ENCODE measurements at regions not wholly inside any gene's neighbourhood (a gene's known extent, or its start where the extent isn't known, plus 50 kb on each side); places are given as distances from the start of the nearest gene placed in this dataset.

DNA sequence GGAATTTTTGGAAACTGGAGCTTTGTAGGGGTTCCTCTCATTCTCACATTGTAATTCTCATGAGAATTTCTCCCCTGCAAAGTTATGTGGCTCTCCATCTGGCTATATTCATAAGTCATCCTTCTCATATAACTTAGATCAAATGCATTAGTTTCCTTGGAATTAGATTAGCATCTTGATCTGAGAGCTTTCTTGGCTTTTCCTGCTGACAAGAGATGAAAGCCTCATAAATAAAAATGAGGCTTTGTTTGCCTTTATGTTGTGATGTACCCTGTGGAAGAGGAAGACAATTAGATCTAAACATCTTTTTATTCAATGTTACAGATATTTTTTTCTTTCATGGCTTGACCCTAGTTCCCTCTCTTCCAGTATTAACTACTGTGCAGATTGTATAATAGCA is 165.4 kb upstream of the ZPLD1 start:
- Histone ChIP-seq H3K79me2 (ENCODE audit: insufficient read depth, low read length) (no peaks in the 10 kb centered on the region), H3K36me3 (replicated peaks in 1 of 2; ENCODE audit: control insufficient read depth in 1 of 2, insufficient read depth in 2 of 2, low read length in 2 of 2) (no peaks in the 10 kb centered on the region), H3K27ac (ENCODE audit: low read depth in 1 of 2, low read length in 2 of 2) (no peak overlapping the region), H3K27me3 (ENCODE audit: control insufficient read depth in 2 of 2, insufficient read depth in 2 of 2, low read length in 2 of 2) (no peaks in the 10 kb centered on the region), H3K4me2 (replicated peaks; ENCODE audit: extremely low read depth, low read length, poor library complexity, severe bottlenecking) (no peak overlapping the region), H3K4me1 (ENCODE audit: control insufficient read depth in 1 of 2, insufficient read depth in 2 of 2, low read length in 2 of 2) (no peaks in the 10 kb centered on the region), H3K4me3 (replicated peaks in 1 of 3; ENCODE audit: low read depth in 2 of 3, low read length in 3 of 3) (no peak overlapping the region), H3K9ac (ENCODE audit: insufficient read depth, low read length, poor library complexity, severe bottlenecking) (no peak overlapping the region), H2AFZ (ENCODE audit: insufficient read depth, low read depth, low read length, poor library complexity, severe bottlenecking) (no peak overlapping the region), H4K20me1 (ENCODE audit: insufficient read depth, low read length) (no peaks in the 10 kb centered on the region), H3K9me3 (replicated peaks in 1 of 2; ENCODE audit: control insufficient read depth in 1 of 2, insufficient read depth in 1 of 2, low read length in 2 of 2) (no peaks in the 10 kb centered on the region)
- DNase-seq: no peak
- no peak overlapping the region for H3K4me3 Mint-ChIP-seq
- H3K27me3 Mint-ChIP-seq (ENCODE audit: low read depth in 3 of 3): peaks cover 0 to 2% (median 1%) of the 10 kb centered on the region in 3 donors
- H3K4me1 Mint-ChIP-seq: no peaks in the 10 kb centered on the region
- no peaks in the 10 kb centered on the region for H3K36me3 Mint-ChIP-seq
- TF ChIP-seq, protein P1, sequence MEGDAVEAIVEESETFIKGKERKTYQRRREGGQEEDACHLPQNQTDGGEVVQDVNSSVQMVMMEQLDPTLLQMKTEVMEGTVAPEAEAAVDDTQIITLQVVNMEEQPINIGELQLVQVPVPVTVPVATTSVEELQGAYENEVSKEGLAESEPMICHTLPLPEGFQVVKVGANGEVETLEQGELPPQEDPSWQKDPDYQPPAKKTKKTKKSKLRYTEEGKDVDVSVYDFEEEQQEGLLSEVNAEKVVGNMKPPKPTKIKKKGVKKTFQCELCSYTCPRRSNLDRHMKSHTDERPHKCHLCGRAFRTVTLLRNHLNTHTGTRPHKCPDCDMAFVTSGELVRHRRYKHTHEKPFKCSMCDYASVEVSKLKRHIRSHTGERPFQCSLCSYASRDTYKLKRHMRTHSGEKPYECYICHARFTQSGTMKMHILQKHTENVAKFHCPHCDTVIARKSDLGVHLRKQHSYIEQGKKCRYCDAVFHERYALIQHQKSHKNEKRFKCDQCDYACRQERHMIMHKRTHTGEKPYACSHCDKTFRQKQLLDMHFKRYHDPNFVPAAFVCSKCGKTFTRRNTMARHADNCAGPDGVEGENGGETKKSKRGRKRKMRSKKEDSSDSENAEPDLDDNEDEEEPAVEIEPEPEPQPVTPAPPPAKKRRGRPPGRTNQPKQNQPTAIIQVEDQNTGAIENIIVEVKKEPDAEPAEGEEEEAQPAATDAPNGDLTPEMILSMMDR (IDR thresholded peaks at IDR 0.05): no peak
- intact Hi-C loops (cut with micrococcal nuclease): no loop called here
- no peaks in the 10 kb centered on the region for H3K9me3 Mint-ChIP-seq
- H3K27ac Mint-ChIP-seq: no peak overlapping the region

- Histone ChIP-seq H2AFZ (ENCODE audit: insufficient read depth, low read depth, low read length, poor library complexity, severe bottlenecking) (no peak overlapping the region), H3K27me3 (ENCODE audit: control insufficient read depth in 2 of 2, insufficient read depth in 2 of 2, low read length in 2 of 2) (no peaks in the 10 kb centered on the region), H3K9me3 (replicated peaks in 1 of 2; ENCODE audit: control insufficient read depth in 1 of 2, insufficient read depth in 1 of 2, low read length in 2 of 2) (peaks cover 5 to 9% of the 10 kb centered on the region in 2 donors), H3K9ac (ENCODE audit: insufficient read depth, low read length, poor library complexity, severe bottlenecking) (no peak overlapping the region), H3K79me2 (ENCODE audit: insufficient read depth, low read length) (no peaks in the 10 kb centered on the region), H3K4me2 (replicated peaks; ENCODE audit: extremely low read depth, low read length, poor library complexity, severe bottlenecking) (no peak overlapping the region), H4K20me1 (ENCODE audit: insufficient read depth, low read length) (no peaks in the 10 kb centered on the region), H3K36me3 (replicated peaks in 1 of 2; ENCODE audit: control insufficient read depth in 1 of 2, insufficient read depth in 2 of 2, low read length in 2 of 2) (no peaks in the 10 kb centered on the region), H3K27ac (ENCODE audit: low read depth in 1 of 2, low read length in 2 of 2) (no peak overlapping the region), H3K4me3 (replicated peaks in 1 of 3; ENCODE audit: low read depth in 2 of 3, low read length in 3 of 3) (no peak overlapping the region), H3K4me1 (ENCODE audit: control insufficient read depth in 1 of 2, insufficient read depth in 2 of 2, low read length in 2 of 2) (no peaks in the 10 kb centered on the region)
- Mint-ChIP-seq H3K27ac (no peak overlapping the region), H3K4me1 (no peaks in the 10 kb centered on the region), H3K4me3 (no peak overlapping the region), H3K36me3 (no peaks in the 10 kb centered on the region), H3K9me3 (peaks cover 2 to 25% (median 11%) of the 10 kb centered on the region in 7 donors), H3K27me3 (ENCODE audit: low read depth in 3 of 3) (peaks cover 0 to 3% (median 0%) of the 10 kb centered on the region in 3 donors)
- TF ChIP-seq, protein P1 (IDR thresholded peaks at IDR 0.05): no peak
- DNase-seq: no peak
- intact Hi-C loops (cut with micrococcal nuclease): no loop called here
Measured at GRCh38 chr3:102290241-102290640, 144.6 kb upstream of the ZPLD1 start.
